ENCODE measurements at regions not wholly inside any gene's neighbourhood (a gene's known extent, or its start where the extent isn't known, plus 50 kb on each side); places are given as distances from the start of the nearest gene placed in this dataset.

DNA sequence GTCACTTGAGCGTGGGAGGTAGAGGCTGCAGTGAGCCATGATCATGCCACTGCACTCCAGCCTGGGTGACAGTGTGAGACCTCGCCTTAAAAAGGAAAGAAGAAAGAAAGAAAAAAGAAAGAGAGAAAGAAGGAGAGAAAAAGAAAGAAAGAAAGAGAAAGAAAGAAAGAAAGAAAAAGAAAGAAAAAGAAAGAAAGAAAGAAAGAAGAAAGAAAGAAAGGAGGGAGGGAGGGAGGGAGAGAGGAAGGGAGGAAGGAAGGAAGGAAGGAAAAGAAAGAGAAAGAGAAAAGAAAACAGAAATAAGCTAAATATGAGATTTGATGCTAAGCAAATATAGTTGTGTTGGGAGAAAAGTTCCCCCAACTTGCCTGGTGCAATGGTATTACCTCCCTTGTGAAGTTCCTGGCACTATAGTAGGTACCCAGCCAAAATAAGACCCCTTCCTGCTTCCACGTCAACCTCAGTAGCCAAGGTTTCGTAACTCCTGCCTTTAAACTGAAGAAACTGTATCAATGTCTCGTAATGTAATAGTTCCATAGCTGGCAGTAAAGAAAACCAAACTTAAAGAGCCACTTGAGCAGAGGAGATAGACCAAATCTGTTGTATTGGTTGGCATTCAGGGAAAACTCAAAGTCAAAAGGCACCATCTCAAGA lies 88.1 kb upstream of the HNRNPU start:
- TF ChIP-seq POLR2A (IDR thresholded peaks at IDR 0.05; ENCODE audit: low read depth, low read length): no peak
- no peak for TF ChIP-seq POLR2AphosphoS5 (IDR thresholded peaks at IDR 0.05; ENCODE audit: low read depth, low read length)
